GM10248 (cell line): ENCODE measurements at regions not wholly inside any gene's neighbourhood (a gene's known extent, or its start where the extent isn't known, plus 50 kb on each side); places are given as distances from the start of the nearest gene placed in this dataset.

Source experiments
- CTCF ChIA-PET: fragments of 300-600 bp; sonication (Branson Sonifier 250); formaldehyde crosslinking; extraction: SDS; loops from one replicate; lab custom pipeline; 2021; ENCODE audit warnings: antibody characterized with exemption; lab: Yijun Ruan, JAX
- POLR2A ChIA-PET: fragments of 350-650 bp; sonication (Branson Sonifier 250); formaldehyde crosslinking; extraction: SDS; loops from one replicate; lab custom pipeline; 2020; ENCODE audit warnings: antibody characterized with exemption; lab: Yijun Ruan, JAX
- DNase-seq: peaks from one replicate; pipeline ENCODE4 v3.0.0; 2012; ENCODE audit errors: extremely low spot score
- CTCF ChIP-seq: IDR thresholded peaks from 2 replicates; pipeline ENCODE4 v1.5.1; 2012; ENCODE audit warnings: mild to moderate bottlenecking, low read depth; ENCODE audit errors: extremely low read depth, missing control alignments, control extremely low read depth

- ChIA-PET CTCF (interaction anchor here (2.0 kb wide), 1 partner anchor 213 kb away, joined by 7 read pairs; no protein-coding TSS in a partner anchor), POLR2A (no interaction called here)
- no peak for TF ChIP-seq CTCF
- no peak for DNase-seq
Observed at GRCh38 chr6:97399208-97399607, 116.2 kb upstream of the MMS22L start.

DNA sequence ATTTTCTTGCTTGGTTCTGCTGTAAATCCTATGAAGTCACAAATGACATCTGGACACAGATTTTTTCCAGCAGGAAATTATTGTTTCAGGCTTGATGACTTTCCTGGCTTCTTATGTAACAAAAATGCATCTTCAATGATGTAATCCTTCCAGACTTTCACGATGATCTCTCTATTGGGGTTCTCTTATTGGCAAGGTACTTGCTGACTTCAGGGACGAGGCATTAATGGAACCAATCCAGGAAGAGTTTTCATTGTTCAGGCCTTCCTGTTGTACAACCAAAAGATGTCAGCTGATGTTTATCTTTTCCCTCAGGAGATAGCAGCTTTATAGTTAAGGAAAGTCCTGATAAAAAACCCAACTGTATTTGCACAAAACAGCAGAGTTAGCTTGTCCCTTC is 118.5 kb upstream of the MMS22L start:
- TF ChIP-seq CTCF: no peak
- ChIA-PET POLR2A (no interaction called here), CTCF (no interaction called here)
- no peak for DNase-seq

DNA sequence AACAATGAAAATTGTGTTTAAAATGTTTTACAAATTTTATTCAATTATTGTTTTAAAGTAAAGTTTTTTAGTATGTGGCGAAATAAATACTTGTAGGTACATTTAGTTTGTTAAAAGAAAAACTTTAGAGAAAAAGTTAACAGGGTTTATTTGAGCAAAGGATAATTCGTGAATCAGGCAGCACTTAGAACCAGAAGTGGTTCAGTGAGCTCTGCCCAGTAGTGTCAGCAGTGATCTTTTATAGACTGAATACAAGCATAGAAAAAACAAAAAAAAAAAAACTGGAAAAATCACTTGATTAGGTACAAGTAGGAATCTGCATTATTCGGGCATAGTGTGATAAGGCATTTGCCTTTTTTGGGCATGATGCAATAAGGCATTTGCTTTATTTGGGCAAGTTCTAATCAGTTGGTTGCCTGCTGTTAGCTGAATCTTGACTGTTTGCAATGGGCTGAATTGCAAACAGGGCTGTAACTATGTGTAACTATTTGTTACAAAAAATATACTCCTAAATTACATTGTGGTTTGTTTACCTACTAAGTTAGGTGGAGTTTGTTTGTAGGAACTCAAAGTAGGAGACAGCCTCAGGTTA is 122.9 kb upstream of the MMS22L start:
- DNase-seq: no peak
- ChIA-PET CTCF (no interaction called here), POLR2A (no interaction called here)
- no peak for TF ChIP-seq CTCF

GRCh38 chr6:97406633-97407032 is 123.6 kb upstream of the MMS22L start:
- ChIA-PET CTCF (no interaction called here), POLR2A (no interaction called here)
- DNase-seq: no peak
- TF ChIP-seq CTCF: no peak

- ChIA-PET POLR2A (no interaction called here), CTCF (no interaction called here)
- DNase-seq: no peak
- TF ChIP-seq CTCF: no peak
Observed at GRCh38 chr6:97411610-97412009, 128.6 kb upstream of the MMS22L start.

GRCh38 chr6:97412511-97412910 is 129.5 kb upstream of the MMS22L start:
- ChIA-PET POLR2A (no interaction called here), CTCF (no interaction called here)
- DNase-seq: no peak
- no peak for TF ChIP-seq CTCF
